GM13976 (cell line): ENCODE measurements at regions not wholly inside any gene's neighbourhood (a gene's known extent, or its start where the extent isn't known, plus 50 kb on each side); places are given as distances from the start of the nearest gene placed in this dataset.

Experiments
- DNase-seq: peaks from one replicate; pipeline ENCODE4 v3.0.0; 2012; ENCODE audit warnings: low spot score
- CTCF ChIP-seq: IDR thresholded peaks from 2 replicates; pipeline ENCODE4 v1.5.1; 2012; ENCODE audit warnings: borderline replicate concordance, mild to moderate bottlenecking; ENCODE audit not compliant: insufficient read depth; ENCODE audit errors: extremely low read depth, missing control alignments, control extremely low read depth
- in situ Hi-C: fragments of 300-500 bp; cut with MboI; formaldehyde crosslinking; loops from one replicate; pipeline ENCODE4 v1.12.0; 2022; ENCODE audit warnings: low sequenced_read_pairs, mixed read lengths, inconsistent platforms; ENCODE audit not compliant: unreplicated experiment

GRCh38 chr16:86128246-86128645, 229.3 kb downstream of the IRF8 start:
- DNase-seq = no peak
- in situ Hi-C loops = no loop called here
- TF ChIP-seq CTCF = no peak

- in situ Hi-C loops = no loop called here
- TF ChIP-seq CTCF = no peak
- DNase-seq = no peak
These were observed 230.6 kb downstream of the IRF8 start for GRCh38 chr16:86129541-86129940.

DNA sequence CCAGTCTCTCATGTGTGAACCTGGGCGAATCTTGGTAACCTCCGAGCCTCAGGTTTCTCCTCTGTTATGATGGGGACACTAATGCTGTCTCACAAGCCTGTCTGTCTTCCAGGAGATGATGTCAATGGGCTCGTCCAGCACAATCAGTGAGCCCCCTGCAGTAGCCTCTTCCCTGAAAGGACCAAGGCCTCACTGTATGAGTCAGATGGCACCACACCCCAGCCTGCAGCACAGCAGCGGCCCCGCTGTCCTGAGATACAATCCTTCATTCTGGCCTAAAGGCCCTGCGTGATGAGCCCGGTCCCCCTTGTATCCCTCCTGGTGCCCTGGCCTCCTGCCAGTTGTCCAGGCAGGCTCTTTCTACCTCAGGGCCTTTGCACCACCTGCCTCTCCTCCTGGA, 234.4 kb downstream of the IRF8 start:
- no peak for DNase-seq
- TF ChIP-seq CTCF = no peak
- in situ Hi-C loops = no loop called here

- in situ Hi-C loops = no loop called here
- DNase-seq = peak; percentile 20
- TF ChIP-seq CTCF = no peak
These were observed 234.9 kb downstream of the IRF8 start for GRCh38 chr16:86133847-86134375.

DNA sequence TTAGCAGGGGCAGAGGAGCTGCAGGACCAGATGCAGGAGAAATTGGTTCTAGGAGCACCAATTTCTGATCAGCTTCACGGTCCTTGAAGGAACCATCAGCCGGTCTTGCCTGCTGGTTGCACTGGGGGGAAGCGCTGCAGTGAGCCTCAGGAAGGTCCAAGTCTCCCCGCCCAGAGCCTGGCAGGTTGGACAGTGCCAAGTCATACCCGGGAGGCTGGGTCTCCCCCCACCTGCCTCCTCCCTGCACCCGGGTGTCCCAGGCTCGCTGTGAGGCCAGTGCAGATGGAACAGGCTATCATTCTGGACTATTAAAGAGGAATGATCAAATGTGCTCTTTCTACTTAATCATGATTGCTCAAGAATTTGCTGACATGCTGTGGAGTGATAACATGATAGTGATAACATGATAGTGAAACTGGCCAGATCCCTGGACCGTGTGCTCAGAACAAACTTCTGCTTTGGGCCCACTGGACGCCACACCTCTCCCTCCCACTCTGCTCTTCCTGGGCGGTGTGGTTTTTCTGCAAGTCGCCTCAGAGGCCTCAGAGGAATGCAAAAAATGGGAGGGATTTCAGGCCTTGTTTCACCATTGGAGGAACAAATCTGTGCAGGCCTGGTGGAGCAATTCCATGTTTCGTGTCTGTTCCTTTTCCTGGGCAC, 236.0 kb downstream of the IRF8 start:
- TF ChIP-seq CTCF = no peak
- in situ Hi-C loops = no loop called here

GRCh38 chr16:86137359-86137758, 238.4 kb downstream of the IRF8 start:
- DNase-seq = no peak
- in situ Hi-C loops = no loop called here
- TF ChIP-seq CTCF = no peak

More for the DNA sequence above, 236.0 kb downstream of the IRF8 start:
- no peak for DNase-seq
